HepG2 (cell line): ENCODE measurements at regions not wholly inside any gene's neighbourhood (a gene's known extent, or its start where the extent isn't known, plus 50 kb on each side); places are given as distances from the start of the nearest gene placed in this dataset.

Source experiments
- ATAC-seq: fragments of 200-7000 bp; cut with Tn5 transposase; 3 replicates; pipeline ENCODE4 v1.9.1; 2020; ENCODE audit warnings: mild to moderate bottlenecking, moderate library complexity
- BruUV-seq: library from RNA; stranded (reverse); fragments of 400-500 nt; replicated peaks from 2 replicates; lab custom pipeline; 2021; lab: Mats Ljungman, UMichigan
- CTCF ChIA-PET: fragments of 300-600 bp; formaldehyde crosslinking; extraction: SDS; loops from one replicate; lab custom pipeline; 2021; ENCODE audit warnings: low total read pairs, inconsistent platforms, low intra/inter-chr PET ratio; lab: Yijun Ruan, JAX
- POLR2A ChIA-PET: fragments of 350-600 bp; sonication (Branson Sonifier 250); formaldehyde crosslinking; loops from one replicate; lab custom pipeline; 2020; ENCODE audit warnings: antibody characterized with exemption, inconsistent platforms; lab: Yijun Ruan, JAX
- DNase-seq: peaks from one replicate; pipeline ENCODE4 v3.0.0-alpha.2; 2015; ENCODE audit warnings: low spot score
- FAIRE-seq: peaks from 3 replicates; lab custom pipeline; 2011; peaks lifted over from hg19 to GRCh38; lab: Jason Lieb, UNC
- H2AFZ ChIP-seq: one replicate; pipeline ENCODE4 v1.6.1; 2011; ENCODE audit warnings: low read length, inconsistent platforms
- H3K27ac ChIP-seq: fragments of 300-600 bp; 3 replicates; pipeline ENCODE4 v1.8.0; 2011; ENCODE audit warnings: mixed run types, mild to moderate bottlenecking, mixed read lengths, low read length, inconsistent platforms; ENCODE audit not compliant: insufficient read depth; ENCODE audit errors: extremely low read length
- H3K27me3 ChIP-seq, 2 experiments: fragments of 200-600 bp in 1 of 2; 2 replicates in 1 of 2; 3 replicates in 1 of 2; pipeline versions ENCODE4 v1.6.0 to v1.8.0; 2011; ENCODE audit warnings: low read length in 2 of 2, mild to moderate bottlenecking in 2 of 2, moderate library complexity in 2 of 2, inconsistent platforms in 1 of 2; ENCODE audit not compliant: insufficient read depth in 2 of 2, control insufficient read depth in 1 of 2
- H3K36me3 ChIP-seq, 2 experiments: fragments of 200-600 bp in 1 of 2; replicated peaks in 1 of 2; 2 replicates in 1 of 2; 3 replicates in 1 of 2; pipeline versions ENCODE4 v1.5.1 to v1.8.0; 2011; ENCODE audit warnings: low read length in 2 of 2, inconsistent platforms in 1 of 2; ENCODE audit not compliant: insufficient read depth in 2 of 2, control insufficient read depth in 1 of 2
- H3K4me1 ChIP-seq: 2 replicates; pipeline ENCODE4 v1.5.1; 2012; ENCODE audit warnings: low read length, inconsistent platforms; ENCODE audit not compliant: insufficient read depth
- H3K4me2 ChIP-seq: 2 replicates; pipeline ENCODE4 v1.6.0; 2011; ENCODE audit warnings: low read depth, low read length, inconsistent platforms
- H3K4me3 ChIP-seq, 3 experiments: fragments of 200-600 bp in 1 of 3; sonication (generic), shearing (Covaris generic) in 1 of 3; replicated peaks in 1 of 3; 2 replicates each; pipeline ENCODE4 v1.5.1; 2011 to 2016; ENCODE audit warnings: low read length in 3 of 3, inconsistent platforms in 2 of 3, low read depth in 2 of 3, mild to moderate bottlenecking in 2 of 3, control low read depth in 1 of 3, mixed read lengths in 1 of 3; ENCODE audit not compliant: insufficient read depth in 1 of 3
- H3K79me2 ChIP-seq: one replicate; pipeline ENCODE4 v1.6.1; 2011; ENCODE audit warnings: low read length, inconsistent platforms; ENCODE audit not compliant: insufficient read depth
- H3K9ac ChIP-seq: 2 replicates; pipeline ENCODE4 v1.6.0; 2011; ENCODE audit warnings: mild to moderate bottlenecking, low read depth, low read length, inconsistent platforms; ENCODE audit not compliant: insufficient read depth
- H3K9me3 ChIP-seq: 2 replicates; pipeline ENCODE4 v1.5.1; 2012; ENCODE audit warnings: mild to moderate bottlenecking, low read length
- H4K20me1 ChIP-seq: 2 replicates; pipeline ENCODE4 v1.6.0; 2011; ENCODE audit warnings: inconsistent platforms, mild to moderate bottlenecking, low read length, moderate library complexity; ENCODE audit not compliant: insufficient read depth
- EEA1 ChIP-seq: sonication (generic); formaldehyde crosslinking; IDR thresholded peaks from 2 replicates; pipeline ENCODE4 v1.5.1; 2020; ENCODE audit warnings: mild to moderate bottlenecking, missing genetic modification reagents, borderline replicate concordance
- FOXC1 ChIP-seq: sonication (generic); formaldehyde crosslinking; IDR thresholded peaks from 2 replicates; pipeline ENCODE4 v1.8.0; 2022; ENCODE audit warnings: mild to moderate bottlenecking, missing genetic modification reagents, borderline replicate concordance
- MTA1 ChIP-seq: sonication (generic); formaldehyde crosslinking; IDR thresholded peaks from 2 replicates; pipeline ENCODE4 v1.4.0; 2020; ENCODE audit warnings: missing genetic modification reagents, mild to moderate bottlenecking, borderline replicate concordance
- MTF1 ChIP-seq: sonication (generic); formaldehyde crosslinking; IDR thresholded peaks from 2 replicates; pipeline ENCODE4 v1.5.0; 2020; ENCODE audit warnings: missing genetic modification reagents
- POGZ ChIP-seq: sonication (generic); formaldehyde crosslinking; IDR thresholded peaks from 2 replicates; pipeline ENCODE4 v1.4.0; 2020; ENCODE audit warnings: mild to moderate bottlenecking, missing genetic modification reagents
- SRF ChIP-seq: IDR thresholded peaks from 2 replicates; pipeline ENCODE4 v1.6.1; 2011; ENCODE audit warnings: mild to moderate bottlenecking, low read depth, low read length, moderate library complexity
- SRY ChIP-seq: sonication (generic); formaldehyde crosslinking; IDR thresholded peaks from 2 replicates; pipeline ENCODE4 v1.8.0; 2022; ENCODE audit warnings: mild to moderate bottlenecking, missing genetic modification reagents
- ZBTB40 ChIP-seq, 2 experiments: fragments of 450-650 bp in 1 of 2; sonication (generic) in 1 of 2; formaldehyde crosslinking in 1 of 2; IDR thresholded peaks; 2 replicates each; pipeline versions ENCODE4 v1.6.1 to v1.8.0; 2016 to 2022; ENCODE audit warnings: antibody characterized with exemption in 1 of 2, mild to moderate bottlenecking in 1 of 2, missing genetic modification reagents in 1 of 2
- ZFP36 ChIP-seq: fragments of 150-350 bp; IDR thresholded peaks from 2 replicates; pipeline ENCODE4 v1.6.1; 2018; ENCODE audit warnings: borderline replicate concordance, low read length, low read depth; ENCODE audit not compliant: partially characterized antibody
- ZNF3 ChIP-seq: IDR thresholded peaks from 2 replicates; pipeline ENCODE4 v1.7.0; 2017; ENCODE audit warnings: inconsistent platforms
- ZNF660 ChIP-seq: sonication (generic); formaldehyde crosslinking; IDR thresholded peaks from 2 replicates; pipeline ENCODE4 v1.5.1; 2020; ENCODE audit warnings: mild to moderate bottlenecking, low read depth, missing genetic modification reagents, borderline replicate concordance
- WGBS: methylation state at CpG from one replicate; pipeline ENCODE4 v1.1.6; 2017; ENCODE audit warnings: low lambda C conversion rate; 5-methylcytosine and 5-hydroxymethylcytosine counted together
- in situ Hi-C: cut with HindIII; loops from 2 replicates; pipeline ENCODE4 v1.10.0; 2017; ENCODE audit warnings: low pct_unique_long_range_greater_than_20kb; ENCODE audit not compliant: extremely low pct_ligation_motif_present
- intact Hi-C: fragments of 100-400 bp; cut with micrococcal nuclease; formaldehyde crosslinking; loops from one replicate; pipeline ENCODE4 v1.10.0; 2022; ENCODE audit not compliant: unreplicated experiment
- TF ChIP-seq, protein P1 (sequence below): sonication (generic); formaldehyde crosslinking; IDR thresholded peaks from 2 replicates; pipeline ENCODE4 v1.4.0; 2020; ENCODE audit warnings: missing genetic modification reagents; ENCODE audit errors: not compliant biosample characterization
- TF ChIP-seq, protein P2 (sequence below): IDR thresholded peaks from 2 replicates; pipeline ENCODE4 v1.6.1; 2016; ENCODE audit warnings: missing genetic modification reagents, missing compliant biosample characterization
- TF ChIP-seq, protein P3 (sequence below): IDR thresholded peaks from 2 replicates; pipeline ENCODE4 v1.6.1; 2016; ENCODE audit warnings: low read depth

DNA sequence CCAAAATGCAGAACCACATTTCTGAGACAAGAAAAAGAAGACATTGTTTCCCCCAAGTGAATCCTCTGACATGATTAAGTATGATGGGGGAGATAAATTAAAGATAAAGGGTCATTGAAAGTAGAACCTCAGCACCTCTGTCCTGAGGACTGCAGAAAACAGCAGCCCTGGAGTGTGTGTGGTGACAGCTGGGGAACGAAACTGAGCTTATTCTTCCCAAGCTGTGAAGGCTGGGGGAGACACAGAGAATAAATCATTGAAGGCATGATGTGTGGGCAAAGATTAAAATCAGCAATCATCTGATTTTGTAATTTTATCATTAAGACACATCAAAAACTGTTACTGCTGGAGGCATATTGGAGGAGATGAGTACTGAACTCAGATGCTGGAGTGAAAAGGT is 67.5 kb upstream of the GPR6 start:
- BruUV-seq, result no TSS peak
- in situ Hi-C loops (no loop called here), intact Hi-C loops (no loop called here)
- no peak overlapping the region for H3K27ac ChIP-seq
- no peaks in the 10 kb centered on the region for H3K9me3 ChIP-seq
- no peak overlapping the region for H2AFZ ChIP-seq
- H3K79me2 ChIP-seq, result no peaks in the 10 kb centered on the region
- H3K27me3 ChIP-seq, result peaks cover 0 to 15% of the 10 kb centered on the region in 2 experiments; a peak in 1 of 5 replicates
- FAIRE-seq (no peak), DNase-seq (no peak), ATAC-seq (no peak)
- H3K9ac ChIP-seq, result no peak overlapping the region
- ChIA-PET POLR2A (no interaction called here), CTCF (no interaction called here)
- H3K4me2 ChIP-seq, result no peak overlapping the region
- WGBS, result 0% methylated on average over 1 of the region's 1 CpG
- no peaks in the 10 kb centered on the region for H3K4me1 ChIP-seq
- H4K20me1 ChIP-seq, result no peaks in the 10 kb centered on the region
- H3K36me3 ChIP-seq, result no peaks in the 10 kb centered on the region
- no peak overlapping the region for H3K4me3 ChIP-seq
- TF ChIP-seq MTA1 (no peak), ZFP36 (no peak), ZNF3 (CRISPR knock-in tag) (no peak), EEA1 (no peak), SRF (no peak), FOXC1 (no peak), ZBTB40 (IDR thresholded peaks at IDR 0.05) (no peak), ZBTB40 (CRISPR knock-in tag; IDR thresholded peaks at IDR 0.05) (no peak), MTF1 (no peak), ZNF660 (no peak), SRY (CRISPR knock-in tag) (no peak), POGZ (CRISPR knock-in tag) (no peak)
- TF ChIP-seq, protein P1, sequence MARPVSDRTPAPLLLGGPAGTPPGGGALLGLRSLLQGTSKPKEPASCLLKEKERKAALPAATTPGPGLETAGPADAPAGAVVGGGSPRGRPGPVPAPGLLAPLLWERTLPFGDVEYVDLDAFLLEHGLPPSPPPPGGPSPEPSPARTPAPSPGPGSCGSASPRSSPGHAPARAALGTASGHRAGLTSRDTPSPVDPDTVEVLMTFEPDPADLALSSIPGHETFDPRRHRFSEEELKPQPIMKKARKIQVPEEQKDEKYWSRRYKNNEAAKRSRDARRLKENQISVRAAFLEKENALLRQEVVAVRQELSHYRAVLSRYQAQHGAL, result no peak
- TF ChIP-seq, protein P2, sequence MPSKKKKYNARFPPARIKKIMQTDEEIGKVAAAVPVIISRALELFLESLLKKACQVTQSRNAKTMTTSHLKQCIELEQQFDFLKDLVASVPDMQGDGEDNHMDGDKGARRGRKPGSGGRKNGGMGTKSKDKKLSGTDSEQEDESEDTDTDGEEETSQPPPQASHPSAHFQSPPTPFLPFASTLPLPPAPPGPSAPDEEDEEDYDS (CRISPR knock-in tag), result no peak
- TF ChIP-seq, protein P3, sequence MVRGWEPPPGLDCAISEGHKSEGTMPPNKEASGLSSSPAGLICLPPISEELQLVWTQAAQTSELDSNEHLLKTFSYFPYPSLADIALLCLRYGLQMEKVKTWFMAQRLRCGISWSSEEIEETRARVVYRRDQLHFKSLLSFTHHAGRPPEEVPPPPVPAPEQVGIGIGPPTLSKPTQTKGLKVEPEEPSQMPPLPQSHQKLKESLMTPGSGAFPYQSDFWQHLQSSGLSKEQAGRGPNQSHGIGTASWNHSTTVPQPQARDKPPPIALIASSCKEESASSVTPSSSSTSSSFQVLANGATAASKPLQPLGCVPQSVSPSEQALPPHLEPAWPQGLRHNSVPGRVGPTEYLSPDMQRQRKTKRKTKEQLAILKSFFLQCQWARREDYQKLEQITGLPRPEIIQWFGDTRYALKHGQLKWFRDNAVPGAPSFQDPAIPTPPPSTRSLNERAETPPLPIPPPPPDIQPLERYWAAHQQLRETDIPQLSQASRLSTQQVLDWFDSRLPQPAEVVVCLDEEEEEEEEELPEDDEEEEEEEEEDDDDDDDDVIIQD (CRISPR knock-in tag), result no peak
